ENCODE measurements at regions not wholly inside any gene's neighbourhood (a gene's known extent, or its start where the extent isn't known, plus 50 kb on each side); places are given as distances from the start of the nearest gene placed in this dataset.

DNA sequence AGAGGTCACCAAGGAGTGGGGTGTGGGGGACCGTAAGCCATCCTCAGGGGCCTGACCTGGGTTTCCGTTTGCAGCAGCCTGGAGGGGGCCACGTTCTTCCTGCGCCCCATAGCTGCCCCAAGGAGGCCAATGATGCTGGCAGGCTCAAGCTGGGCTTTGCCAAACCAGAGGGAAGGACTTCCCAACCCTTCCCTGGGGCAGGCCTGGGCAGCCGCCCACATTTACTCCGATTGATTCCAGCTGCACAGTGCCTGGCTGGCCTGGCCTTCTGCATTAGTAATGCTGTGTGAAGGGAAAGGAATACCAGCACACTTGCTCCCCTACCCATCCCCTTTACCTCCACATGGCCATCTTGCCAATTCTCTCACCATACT lies 360.6 kb upstream of the SLC14A2 start (continued):
- TF ChIP-seq, protein P1, sequence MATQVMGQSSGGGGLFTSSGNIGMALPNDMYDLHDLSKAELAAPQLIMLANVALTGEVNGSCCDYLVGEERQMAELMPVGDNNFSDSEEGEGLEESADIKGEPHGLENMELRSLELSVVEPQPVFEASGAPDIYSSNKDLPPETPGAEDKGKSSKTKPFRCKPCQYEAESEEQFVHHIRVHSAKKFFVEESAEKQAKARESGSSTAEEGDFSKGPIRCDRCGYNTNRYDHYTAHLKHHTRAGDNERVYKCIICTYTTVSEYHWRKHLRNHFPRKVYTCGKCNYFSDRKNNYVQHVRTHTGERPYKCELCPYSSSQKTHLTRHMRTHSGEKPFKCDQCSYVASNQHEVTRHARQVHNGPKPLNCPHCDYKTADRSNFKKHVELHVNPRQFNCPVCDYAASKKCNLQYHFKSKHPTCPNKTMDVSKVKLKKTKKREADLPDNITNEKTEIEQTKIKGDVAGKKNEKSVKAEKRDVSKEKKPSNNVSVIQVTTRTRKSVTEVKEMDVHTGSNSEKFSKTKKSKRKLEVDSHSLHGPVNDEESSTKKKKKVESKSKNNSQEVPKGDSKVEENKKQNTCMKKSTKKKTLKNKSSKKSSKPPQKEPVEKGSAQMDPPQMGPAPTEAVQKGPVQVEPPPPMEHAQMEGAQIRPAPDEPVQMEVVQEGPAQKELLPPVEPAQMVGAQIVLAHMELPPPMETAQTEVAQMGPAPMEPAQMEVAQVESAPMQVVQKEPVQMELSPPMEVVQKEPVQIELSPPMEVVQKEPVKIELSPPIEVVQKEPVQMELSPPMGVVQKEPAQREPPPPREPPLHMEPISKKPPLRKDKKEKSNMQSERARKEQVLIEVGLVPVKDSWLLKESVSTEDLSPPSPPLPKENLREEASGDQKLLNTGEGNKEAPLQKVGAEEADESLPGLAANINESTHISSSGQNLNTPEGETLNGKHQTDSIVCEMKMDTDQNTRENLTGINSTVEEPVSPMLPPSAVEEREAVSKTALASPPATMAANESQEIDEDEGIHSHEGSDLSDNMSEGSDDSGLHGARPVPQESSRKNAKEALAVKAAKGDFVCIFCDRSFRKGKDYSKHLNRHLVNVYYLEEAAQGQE (IDR thresholded peaks at IDR 0.05; ENCODE audit: unreplicated experiment): no peak
- no peak for TF ChIP-seq ZNF331 (CRISPR knock-in tag; IDR thresholded peaks at IDR 0.05; ENCODE audit: low read depth)
- TF ChIP-seq EZH2 (IDR thresholded peaks at IDR 0.05; ENCODE audit: low read depth, unreplicated experiment): no peak

GRCh38 chr18:45255197-45255890 lies 359.9 kb upstream of the SLC14A2 start:
- Histone ChIP-seq H3F3A (replicated peaks; ENCODE audit: low read depth) (no peaks in the 10 kb centered on the region), H4K20me1 (replicated peaks; ENCODE audit: insufficient read depth) (no peaks in the 10 kb centered on the region), H3K4me3 (no peak overlapping the region), H3K4me1 (ENCODE audit: insufficient read depth) (no peaks in the 10 kb centered on the region), H3K9me2 (ENCODE audit: insufficient read depth) (no peaks in the 10 kb centered on the region), H3K4me2 (no peak overlapping the region), H3K36me3 (ENCODE audit: insufficient read depth) (no peaks in the 10 kb centered on the region), H3K27me3 (ENCODE audit: insufficient read depth) (no peaks in the 10 kb centered on the region), H3K79me2 (replicated peaks; ENCODE audit: insufficient read depth) (no peaks in the 10 kb centered on the region), H2AFZ (no peak overlapping the region; the same call in 1 of the 2 replicates), H3K27ac (ENCODE audit: low read depth) (no peak overlapping the region)
- ATAC-seq (no peak), DNase-seq (ENCODE audit: low spot score) (peak; percentile 6)
- no peak overlapping the region for H3K4me3 Mint-ChIP-seq
- H3K36me3 Mint-ChIP-seq (ENCODE audit: low read depth): no peaks in the 10 kb centered on the region
- no peaks in the 10 kb centered on the region for H3K27me3 Mint-ChIP-seq (ENCODE audit: insufficient read depth, low read depth, poor library complexity)
- no peaks in the 10 kb centered on the region for H3K9me3 Mint-ChIP-seq
- H3K27ac Mint-ChIP-seq: no peak overlapping the region
- peaks cover 8% of the 10 kb centered on the region for H3K4me1 Mint-ChIP-seq
- TF ChIP-seq NANOG (IDR thresholded peaks at IDR 0.05; ENCODE audit: borderline replicate concordance): no peak
- TF ChIP-seq EZH2 (IDR thresholded peaks at IDR 0.05; ENCODE audit: low read depth, unreplicated experiment): no peak
- no peak for TF ChIP-seq EZH2phosphoT487 (IDR thresholded peaks at IDR 0.05; ENCODE audit: unreplicated experiment)
- TF ChIP-seq ZNF114 (CRISPR knock-in tag; IDR thresholded peaks at IDR 0.05): no peak
- no peak for TF ChIP-seq ETS1 (IDR thresholded peaks at IDR 0.05)
- no peak for TF ChIP-seq ZNF331 (CRISPR knock-in tag; IDR thresholded peaks at IDR 0.05; ENCODE audit: low read depth)
- TF ChIP-seq POLR2AphosphoS5 (IDR thresholded peaks at IDR 0.05; ENCODE audit: low read depth): no peak
- TF ChIP-seq, protein P1 (IDR thresholded peaks at IDR 0.05; ENCODE audit: unreplicated experiment): no peak
- TF ChIP-seq STAT1 (IDR thresholded peaks at IDR 0.05; ENCODE audit: unreplicated experiment): no peak
- no peak for TF ChIP-seq CTCF (conservative IDR thresholded peaks at IDR 0.05; ENCODE audit: low read depth in 2 of 2)
- no peak for TF ChIP-seq CREB1 (CRISPR knock-in tag; IDR thresholded peaks at IDR 0.05; ENCODE audit: low read depth)
